HepG2 (cell line): ENCODE measurements at regions not wholly inside any gene's neighbourhood (a gene's known extent, or its start where the extent isn't known, plus 50 kb on each side); places are given as distances from the start of the nearest gene placed in this dataset.
A peak's percentile ranks its signal among the peaks of the same experiment; 100 is the strongest.

Experiments
- ATAC-seq: fragments of 200-7000 bp; cut with Tn5 transposase; 3 replicates; pipeline ENCODE4 v1.9.1; 2020; ENCODE audit warnings: mild to moderate bottlenecking, moderate library complexity
- BruUV-seq: library from RNA; stranded (reverse); fragments of 400-500 nt; replicated peaks from 2 replicates; lab custom pipeline; 2021; lab: Mats Ljungman, UMichigan
- CTCF ChIA-PET: fragments of 300-600 bp; formaldehyde crosslinking; extraction: SDS; loops from one replicate; lab custom pipeline; 2021; ENCODE audit warnings: low total read pairs, inconsistent platforms, low intra/inter-chr PET ratio; lab: Yijun Ruan, JAX
- POLR2A ChIA-PET: fragments of 350-600 bp; sonication (Branson Sonifier 250); formaldehyde crosslinking; loops from one replicate; lab custom pipeline; 2020; ENCODE audit warnings: antibody characterized with exemption, inconsistent platforms; lab: Yijun Ruan, JAX
- DNase-seq: peaks from one replicate; pipeline ENCODE4 v3.0.0-alpha.2; 2015; ENCODE audit warnings: low spot score
- FAIRE-seq: peaks from 3 replicates; lab custom pipeline; 2011; peaks lifted over from hg19 to GRCh38; lab: Jason Lieb, UNC
- H2AFZ ChIP-seq: one replicate; pipeline ENCODE4 v1.6.1; 2011; ENCODE audit warnings: low read length, inconsistent platforms
- H3K27ac ChIP-seq: fragments of 300-600 bp; 3 replicates; pipeline ENCODE4 v1.8.0; 2011; ENCODE audit warnings: mixed run types, mild to moderate bottlenecking, mixed read lengths, low read length, inconsistent platforms; ENCODE audit not compliant: insufficient read depth; ENCODE audit errors: extremely low read length
- H3K27me3 ChIP-seq, 2 experiments: fragments of 200-600 bp in 1 of 2; 2 replicates in 1 of 2; 3 replicates in 1 of 2; pipeline versions ENCODE4 v1.6.0 to v1.8.0; 2011; ENCODE audit warnings: low read length in 2 of 2, mild to moderate bottlenecking in 2 of 2, moderate library complexity in 2 of 2, inconsistent platforms in 1 of 2; ENCODE audit not compliant: insufficient read depth in 2 of 2, control insufficient read depth in 1 of 2
- H3K36me3 ChIP-seq, 2 experiments: fragments of 200-600 bp in 1 of 2; replicated peaks in 1 of 2; 2 replicates in 1 of 2; 3 replicates in 1 of 2; pipeline versions ENCODE4 v1.5.1 to v1.8.0; 2011; ENCODE audit warnings: low read length in 2 of 2, inconsistent platforms in 1 of 2; ENCODE audit not compliant: insufficient read depth in 2 of 2, control insufficient read depth in 1 of 2
- H3K4me1 ChIP-seq: 2 replicates; pipeline ENCODE4 v1.5.1; 2012; ENCODE audit warnings: low read length, inconsistent platforms; ENCODE audit not compliant: insufficient read depth
- H3K4me2 ChIP-seq: 2 replicates; pipeline ENCODE4 v1.6.0; 2011; ENCODE audit warnings: low read depth, low read length, inconsistent platforms
- H3K4me3 ChIP-seq, 3 experiments: fragments of 200-600 bp in 1 of 3; sonication (generic), shearing (Covaris generic) in 1 of 3; replicated peaks in 1 of 3; 2 replicates each; pipeline ENCODE4 v1.5.1; 2011 to 2016; ENCODE audit warnings: low read length in 3 of 3, inconsistent platforms in 2 of 3, low read depth in 2 of 3, mild to moderate bottlenecking in 2 of 3, control low read depth in 1 of 3, mixed read lengths in 1 of 3; ENCODE audit not compliant: insufficient read depth in 1 of 3
- H3K79me2 ChIP-seq: one replicate; pipeline ENCODE4 v1.6.1; 2011; ENCODE audit warnings: low read length, inconsistent platforms; ENCODE audit not compliant: insufficient read depth
- H3K9ac ChIP-seq: 2 replicates; pipeline ENCODE4 v1.6.0; 2011; ENCODE audit warnings: mild to moderate bottlenecking, low read depth, low read length, inconsistent platforms; ENCODE audit not compliant: insufficient read depth
- H3K9me3 ChIP-seq: 2 replicates; pipeline ENCODE4 v1.5.1; 2012; ENCODE audit warnings: mild to moderate bottlenecking, low read length
- H4K20me1 ChIP-seq: 2 replicates; pipeline ENCODE4 v1.6.0; 2011; ENCODE audit warnings: inconsistent platforms, mild to moderate bottlenecking, low read length, moderate library complexity; ENCODE audit not compliant: insufficient read depth
- HBP1 ChIP-seq: IDR thresholded peaks from 2 replicates; pipeline ENCODE4 v1.6.1; 2016; ENCODE audit warnings: low read depth, control low read depth
- HES4 ChIP-seq: sonication (generic); formaldehyde crosslinking; IDR thresholded peaks from 2 replicates; pipeline ENCODE4 v1.9.0; 2021; ENCODE audit warnings: mild to moderate bottlenecking, missing genetic modification reagents, borderline replicate concordance
- HNRNPH1 ChIP-seq: fragments of 200-400 bp; formaldehyde crosslinking; optimal IDR thresholded peaks from 2 replicates; pipeline ENCODE3; 2017; ENCODE audit warnings: mild to moderate bottlenecking, low read depth, low read length
- MAFF ChIP-seq: IDR thresholded peaks from 2 replicates; pipeline ENCODE4 v1.6.1; 2011; ENCODE audit warnings: low read depth, low read length, improper control_type of control experiment
- MAFK ChIP-seq, 2 experiments: IDR thresholded peaks in 1 of 2; conservative IDR thresholded peaks in 1 of 2; 2 replicates each; pipeline ENCODE4 v1.6.1; 2011; ENCODE audit warnings: improper control_type of control experiment in 2 of 2, low read length in 2 of 2
- MTF1 ChIP-seq: sonication (generic); formaldehyde crosslinking; IDR thresholded peaks from 2 replicates; pipeline ENCODE4 v1.5.0; 2020; ENCODE audit warnings: missing genetic modification reagents
- WGBS: methylation state at CpG from one replicate; pipeline ENCODE4 v1.1.6; 2017; ENCODE audit warnings: low lambda C conversion rate; 5-methylcytosine and 5-hydroxymethylcytosine counted together
- in situ Hi-C: cut with HindIII; loops from 2 replicates; pipeline ENCODE4 v1.10.0; 2017; ENCODE audit warnings: low pct_unique_long_range_greater_than_20kb; ENCODE audit not compliant: extremely low pct_ligation_motif_present
- intact Hi-C: fragments of 100-400 bp; cut with micrococcal nuclease; formaldehyde crosslinking; loops from one replicate; pipeline ENCODE4 v1.10.0; 2022; ENCODE audit not compliant: unreplicated experiment

- FAIRE-seq = no peak
- 0% methylated on average over 1 of the region's 1 CpG for WGBS
Measured at GRCh38 chr6:98605705-98606104, 228.7 kb upstream of the POU3F2 start.

GRCh38 chr6:98627129-98627775, 207.1 kb upstream of the POU3F2 start:
- no peaks in the 10 kb centered on the region for H3K27me3 ChIP-seq
- H3K4me1 ChIP-seq = no peaks in the 10 kb centered on the region
- no peak overlapping the region for H3K4me3 ChIP-seq
- no peaks in the 10 kb centered on the region for H3K79me2 ChIP-seq
- no peaks in the 10 kb centered on the region for H4K20me1 ChIP-seq
- no peak for FAIRE-seq
- no TSS peak for BruUV-seq
- H3K27ac ChIP-seq = no peak overlapping the region
- no peak for ATAC-seq
- POLR2A ChIA-PET = no interaction called here
- intact Hi-C loops (no loop called here), in situ Hi-C loops (no loop called here)
- TF ChIP-seq MTF1 (CRISPR knock-in tag) (no peak), HNRNPH1 (no peak)
- no peak overlapping the region for H3K4me2 ChIP-seq
- WGBS = 50% methylated on average over 4 of the region's 4 CpGs
- H3K36me3 ChIP-seq = no peaks in the 10 kb centered on the region
- no peaks in the 10 kb centered on the region for H3K9me3 ChIP-seq
- no peak for DNase-seq
- no peak overlapping the region for H2AFZ ChIP-seq
- CTCF ChIA-PET = no interaction called here
- H3K9ac ChIP-seq = no peak overlapping the region

More at GRCh38 chr6:98605705-98606104, 228.7 kb upstream of the POU3F2 start:
- CTCF ChIA-PET = no interaction called here
- Histone ChIP-seq H4K20me1 (no peaks in the 10 kb centered on the region), H3K79me2 (no peaks in the 10 kb centered on the region), H3K4me3 (no peak overlapping the region), H3K9ac (no peak overlapping the region), H3K9me3 (no peaks in the 10 kb centered on the region; the same call in 1 of the 2 replicates), H2AFZ (no peak overlapping the region), H3K36me3 (no peaks in the 10 kb centered on the region), H3K4me1 (no peaks in the 10 kb centered on the region), H3K27me3 (no peaks in the 10 kb centered on the region), H3K27ac (no peak overlapping the region), H3K4me2 (no peak overlapping the region)
- in situ Hi-C loops (no loop called here), intact Hi-C loops (no loop called here)
- POLR2A ChIA-PET = no interaction called here
- no TSS peak for BruUV-seq
- no peak for TF ChIP-seq HBP1 (CRISPR knock-in tag)
- peak; percentile 65 for TF ChIP-seq MAFF
- no peak for TF ChIP-seq HES4
- peak; percentile 58 to 82 for TF ChIP-seq MAFK (conservative IDR thresholded peaks at IDR 0.05 in 1 of 2, IDR thresholded peaks at IDR 0.05 in 1 of 2; ENCODE audit: low read length in 2 of 2)
- ATAC-seq (no peak), DNase-seq (no peak)
